Effector memory CD4-positive, alpha-beta T cell (primary cell): ENCODE measurements at regions not wholly inside any gene's neighbourhood (a gene's known extent, or its start where the extent isn't known, plus 50 kb on each side); places are given as distances from the start of the nearest gene placed in this dataset.

Experiments
- DNase-seq, 3 donors: peaks; one replicate each; pipeline ENCODE4 v3.0.0-alpha.2; 2020
- H3K27ac ChIP-seq: 2 replicates; pipeline ENCODE4 v1.7.0; 2013; ENCODE audit warnings: mild to moderate bottlenecking, low read length, moderate library complexity; ENCODE audit not compliant: insufficient read depth, poor library complexity, severe bottlenecking
- H3K27me3 ChIP-seq: replicated peaks from 2 replicates; pipeline ENCODE4 v1.7.0; 2013; ENCODE audit warnings: mild to moderate bottlenecking, low read length; ENCODE audit not compliant: insufficient read depth, control insufficient read depth, poor library complexity, severe bottlenecking
- H3K36me3 ChIP-seq: 2 replicates; pipeline ENCODE4 v1.7.0; 2013; ENCODE audit warnings: mild to moderate bottlenecking, low read length, moderate library complexity; ENCODE audit not compliant: control insufficient read depth, insufficient read depth
- H3K4me1 ChIP-seq: 2 replicates; pipeline ENCODE4 v1.7.0; 2013; ENCODE audit warnings: low read length, mild to moderate bottlenecking; ENCODE audit not compliant: control insufficient read depth, insufficient read depth, poor library complexity, severe bottlenecking
- H3K4me3 ChIP-seq: 2 replicates; pipeline ENCODE4 v1.7.0; 2013; ENCODE audit warnings: low read length, low read depth, mild to moderate bottlenecking; ENCODE audit not compliant: insufficient read depth, poor library complexity, severe bottlenecking
- H3K9me3 ChIP-seq: 2 replicates; pipeline ENCODE4 v1.7.0; 2013; ENCODE audit warnings: mild to moderate bottlenecking, low read length, moderate library complexity; ENCODE audit not compliant: control insufficient read depth

GRCh38 chr10:30738416-30738815 is 108.9 kb upstream of the LYZL2 start:
- Histone ChIP-seq H3K27me3 (no peaks in the 10 kb centered on the region), H3K4me1 (no peaks in the 10 kb centered on the region), H3K4me3 (no peak overlapping the region), H3K36me3 (no peaks in the 10 kb centered on the region), H3K9me3 (no peaks in the 10 kb centered on the region), H3K27ac (no peak overlapping the region)
- no peak for DNase-seq

DNA sequence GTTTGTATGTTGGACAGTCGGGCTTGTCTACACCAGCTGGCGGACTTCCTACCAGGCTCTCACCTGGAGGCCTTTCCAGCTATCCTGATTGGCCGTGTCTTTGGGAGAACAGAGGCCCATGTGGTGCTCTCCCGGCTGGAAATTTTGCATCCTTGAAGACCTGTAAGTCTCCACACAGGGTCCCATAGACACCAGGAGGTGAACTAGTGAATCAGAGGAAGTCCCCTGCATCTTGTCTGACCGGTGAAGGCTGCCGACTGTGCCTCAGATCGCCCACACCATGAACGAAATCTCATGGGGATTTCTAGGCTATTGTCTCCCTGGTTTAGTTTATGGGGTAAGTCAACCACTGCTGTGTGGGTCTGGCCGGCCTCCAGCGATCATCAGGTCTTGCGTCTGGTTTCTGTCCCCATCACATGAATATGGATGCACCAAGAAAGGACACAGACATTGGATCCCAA is 108.4 kb upstream of the LYZL2 start:
- Histone ChIP-seq H3K9me3 (no peaks in the 10 kb centered on the region), H3K4me1 (no peaks in the 10 kb centered on the region), H3K36me3 (no peaks in the 10 kb centered on the region), H3K27ac (no peak overlapping the region), H3K4me3 (no peak overlapping the region), H3K27me3 (no peaks in the 10 kb centered on the region)
- no peak for DNase-seq

DNA sequence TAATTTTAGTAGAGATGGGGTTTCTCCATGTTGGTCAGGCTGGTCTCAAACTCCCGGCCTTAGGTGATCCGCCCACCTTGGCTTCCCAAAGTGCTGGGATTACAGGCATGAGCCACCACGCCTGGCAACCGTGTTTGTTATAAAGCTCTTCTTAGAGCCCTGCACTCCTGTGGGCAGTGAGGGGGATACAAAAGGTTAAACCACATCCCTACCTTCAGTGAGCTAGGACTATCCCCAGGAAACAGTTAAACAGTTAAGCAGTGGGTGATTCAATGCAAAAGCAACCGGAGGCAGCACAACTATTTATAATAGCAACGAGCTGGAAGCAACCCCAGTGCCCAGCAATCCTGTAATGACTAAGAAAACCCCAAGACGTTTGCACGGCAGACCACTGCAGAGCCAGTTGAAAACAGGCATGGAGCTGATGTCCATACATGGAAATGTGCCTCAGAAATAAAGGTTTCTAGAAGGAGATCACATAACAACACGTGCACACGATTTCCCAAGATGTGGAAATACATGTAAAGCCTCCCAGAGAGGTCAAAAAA is 107.2 kb upstream of the LYZL2 start:
- no peak for DNase-seq
- no peaks in the 10 kb centered on the region for H3K36me3 ChIP-seq
- no peaks in the 10 kb centered on the region for H3K27me3 ChIP-seq
- no peaks in the 10 kb centered on the region for H3K4me1 ChIP-seq
- no peak overlapping the region for H3K4me3 ChIP-seq
- H3K9me3 ChIP-seq = no peaks in the 10 kb centered on the region
- no peak overlapping the region for H3K27ac ChIP-seq

GRCh38 chr10:30734901-30735300 is 105.3 kb upstream of the LYZL2 start:
- no peak overlapping the region for H3K4me3 ChIP-seq
- no peaks in the 10 kb centered on the region for H3K9me3 ChIP-seq

GRCh38 chr10:30732671-30733070 is 103.1 kb upstream of the LYZL2 start:
- Histone ChIP-seq H3K27me3 (no peaks in the 10 kb centered on the region), H3K4me1 (no peaks in the 10 kb centered on the region), H3K36me3 (no peaks in the 10 kb centered on the region), H3K4me3 (no peak overlapping the region), H3K9me3 (no peaks in the 10 kb centered on the region), H3K27ac (no peak overlapping the region)
- DNase-seq = no peak

More at GRCh38 chr10:30734901-30735300, 105.3 kb upstream of the LYZL2 start:
- Histone ChIP-seq H3K27ac (no peak overlapping the region), H3K4me1 (no peaks in the 10 kb centered on the region), H3K27me3 (no peaks in the 10 kb centered on the region), H3K36me3 (no peaks in the 10 kb centered on the region)
- DNase-seq = no peak

DNA sequence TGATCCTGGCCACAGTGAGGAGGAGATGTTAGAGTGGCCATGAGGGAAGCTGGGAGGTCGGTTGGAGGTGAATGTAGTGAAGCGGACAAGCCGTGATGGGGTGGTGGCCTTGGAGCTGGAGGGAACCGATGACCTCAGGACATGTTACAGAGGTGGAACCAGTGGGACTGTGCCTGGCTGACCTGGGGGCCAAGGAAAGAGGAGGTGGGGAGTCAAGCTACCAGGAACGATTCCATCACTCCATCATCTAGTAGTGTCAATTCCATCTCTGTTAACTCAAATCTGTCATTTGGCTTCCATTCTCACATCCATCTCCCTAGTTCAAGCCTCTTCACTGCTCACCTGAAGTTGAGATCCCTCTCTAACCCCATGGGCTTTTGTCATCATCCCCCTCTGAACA is 102.4 kb upstream of the LYZL2 start:
- Histone ChIP-seq H3K9me3 (no peaks in the 10 kb centered on the region), H3K36me3 (no peaks in the 10 kb centered on the region), H3K27ac (no peak overlapping the region), H3K4me3 (no peak overlapping the region), H3K27me3 (no peaks in the 10 kb centered on the region), H3K4me1 (no peaks in the 10 kb centered on the region)
- DNase-seq = no peak

GRCh38 chr10:30730306-30730705 is 100.8 kb upstream of the LYZL2 start:
- H3K27me3 ChIP-seq = no peaks in the 10 kb centered on the region
- H3K27ac ChIP-seq = no peak overlapping the region
- no peak for DNase-seq
- no peaks in the 10 kb centered on the region for H3K4me1 ChIP-seq
- H3K36me3 ChIP-seq = no peaks in the 10 kb centered on the region
- H3K4me3 ChIP-seq = no peak overlapping the region
- H3K9me3 ChIP-seq = no peaks in the 10 kb centered on the region

- no peaks in the 10 kb centered on the region for H3K4me1 ChIP-seq
- DNase-seq = no peak
Measured at GRCh38 chr10:30728766-30729165, 99.2 kb upstream of the LYZL2 start.

DNA sequence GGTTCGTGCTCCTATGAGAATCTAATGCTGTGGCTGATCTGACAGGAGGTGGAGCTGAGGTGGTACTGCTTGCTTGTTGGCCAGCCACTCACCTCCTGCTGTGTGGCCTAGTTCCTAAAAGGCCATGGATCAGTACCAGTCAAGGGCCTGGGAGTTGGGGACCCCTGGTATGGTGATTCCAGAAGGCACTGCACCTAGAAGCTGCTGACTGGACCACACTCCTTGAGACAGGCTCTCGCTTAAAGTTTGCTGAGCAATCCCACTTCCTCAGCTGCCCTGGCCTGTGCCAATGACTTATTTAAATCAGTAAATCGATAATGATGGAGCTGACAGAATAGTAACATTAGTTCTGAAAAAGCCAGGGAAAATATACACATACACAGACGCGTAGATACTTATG is 98.6 kb upstream of the LYZL2 start:
- Histone ChIP-seq H3K27ac (no peak overlapping the region), H3K27me3 (no peaks in the 10 kb centered on the region), H3K36me3 (no peaks in the 10 kb centered on the region), H3K9me3 (no peaks in the 10 kb centered on the region), H3K4me1 (no peaks in the 10 kb centered on the region), H3K4me3 (no peak overlapping the region)
- no peak for DNase-seq

More at GRCh38 chr10:30728766-30729165, 99.2 kb upstream of the LYZL2 start:
- H3K9me3 ChIP-seq = no peaks in the 10 kb centered on the region
- H3K27ac ChIP-seq = no peak overlapping the region
- H3K4me3 ChIP-seq = no peak overlapping the region
- no peaks in the 10 kb centered on the region for H3K27me3 ChIP-seq
- H3K36me3 ChIP-seq = no peaks in the 10 kb centered on the region

DNA sequence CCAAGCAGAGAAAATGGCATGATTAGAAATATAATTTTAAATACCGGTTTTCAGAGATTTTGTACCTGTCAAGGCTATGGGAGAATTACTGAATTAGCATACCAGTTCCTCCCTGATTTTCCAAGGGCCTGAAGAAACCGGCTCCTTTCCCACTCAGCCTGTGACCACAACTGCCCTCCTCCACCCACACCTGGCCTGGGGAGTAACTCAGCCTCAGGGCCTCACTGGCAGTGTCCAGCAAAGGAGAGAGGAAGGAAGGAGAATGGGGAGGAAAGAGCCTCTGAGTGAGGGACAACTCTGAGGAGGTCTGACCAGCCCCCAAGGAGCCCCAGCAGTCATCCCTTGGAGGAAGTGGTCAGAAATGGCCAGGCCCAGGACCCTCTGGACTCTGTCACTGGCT is 98.0 kb upstream of the LYZL2 start:
- H3K4me3 ChIP-seq = no peak overlapping the region
- H3K36me3 ChIP-seq = no peaks in the 10 kb centered on the region
- no peak for DNase-seq
- no peaks in the 10 kb centered on the region for H3K27me3 ChIP-seq
- H3K4me1 ChIP-seq = no peaks in the 10 kb centered on the region
- H3K9me3 ChIP-seq = no peaks in the 10 kb centered on the region
- no peak overlapping the region for H3K27ac ChIP-seq
